ENCODE measurements at regions not wholly inside any gene's neighbourhood (a gene's known extent, or its start where the extent isn't known, plus 50 kb on each side); places are given as distances from the start of the nearest gene placed in this dataset.

GRCh38 chr13:56923626-56924140 is 217.0 kb upstream of the PRR20A start:
- H3K4me3 ChIP-seq (ENCODE audit: low read length) = no peak overlapping the region
- TF ChIP-seq CTCF (IDR thresholded peaks at IDR 0.05; ENCODE audit: low read depth, low read length, poor library complexity, severe bottlenecking) (no peak), EZH2phosphoT487 (IDR thresholded peaks at IDR 0.05; ENCODE audit: borderline replicate concordance, low read length) (no peak)
- no peaks in the 10 kb centered on the region for H3K9me3 ChIP-seq (ENCODE audit: control insufficient read depth, insufficient read depth, low read length)
- no peak overlapping the region for H3K27ac ChIP-seq (ENCODE audit: low read depth, low read length)
- H3K9me2 ChIP-seq (replicated peaks; ENCODE audit: control insufficient read depth, low read length) = no peaks in the 10 kb centered on the region
- no peaks in the 10 kb centered on the region for H3K36me3 ChIP-seq (ENCODE audit: control insufficient read depth, low read length)
- H3K27me3 ChIP-seq (ENCODE audit: control insufficient read depth, low read length) = no peaks in the 10 kb centered on the region
- H3K4me2 ChIP-seq (ENCODE audit: low read length) = no peak overlapping the region
- H3K4me1 ChIP-seq (ENCODE audit: control insufficient read depth, low read length) = no peaks in the 10 kb centered on the region
- no peaks in the 10 kb centered on the region for H3F3A ChIP-seq (ENCODE audit: control insufficient read depth, insufficient read depth)
- H3K79me2 ChIP-seq (ENCODE audit: control insufficient read depth, low read length) = no peaks in the 10 kb centered on the region
- no peaks in the 10 kb centered on the region for H4K20me1 ChIP-seq (ENCODE audit: control insufficient read depth, insufficient read depth, low read depth, low read length)

GRCh38 chr13:56924401-56924800 is 216.3 kb upstream of the PRR20A start:
- no peaks in the 10 kb centered on the region for H3K36me3 ChIP-seq (ENCODE audit: control insufficient read depth, low read length)
- no peak overlapping the region for H3K4me2 ChIP-seq (ENCODE audit: low read length)
- no peak for TF ChIP-seq EZH2phosphoT487 (IDR thresholded peaks at IDR 0.05; ENCODE audit: borderline replicate concordance, low read length)
- TF ChIP-seq CTCF (IDR thresholded peaks at IDR 0.05; ENCODE audit: low read depth, low read length, poor library complexity, severe bottlenecking) = no peak
- no peaks in the 10 kb centered on the region for H3K9me2 ChIP-seq (replicated peaks; ENCODE audit: control insufficient read depth, low read length)
- no peaks in the 10 kb centered on the region for H3K79me2 ChIP-seq (ENCODE audit: control insufficient read depth, low read length)
- H3K4me3 ChIP-seq (ENCODE audit: low read length) = no peak overlapping the region
- no peaks in the 10 kb centered on the region for H3F3A ChIP-seq (ENCODE audit: control insufficient read depth, insufficient read depth)
- no peaks in the 10 kb centered on the region for H3K4me1 ChIP-seq (ENCODE audit: control insufficient read depth, low read length)
- no peak overlapping the region for H3K27ac ChIP-seq (ENCODE audit: low read depth, low read length)
- H3K9me3 ChIP-seq (ENCODE audit: control insufficient read depth, insufficient read depth, low read length) = no peaks in the 10 kb centered on the region
- no peaks in the 10 kb centered on the region for H3K27me3 ChIP-seq (ENCODE audit: control insufficient read depth, low read length)
- H4K20me1 ChIP-seq (ENCODE audit: control insufficient read depth, insufficient read depth, low read depth, low read length) = no peaks in the 10 kb centered on the region

GRCh38 chr13:56932104-56932503 is 208.6 kb upstream of the PRR20A start:
- no peaks in the 10 kb centered on the region for H3K9me2 ChIP-seq (replicated peaks; ENCODE audit: control insufficient read depth, low read length)
- no peak overlapping the region for H3K4me2 ChIP-seq (ENCODE audit: low read length)
- TF ChIP-seq CTCF (IDR thresholded peaks at IDR 0.05; ENCODE audit: low read depth, low read length, poor library complexity, severe bottlenecking) (no peak), EZH2phosphoT487 (IDR thresholded peaks at IDR 0.05; ENCODE audit: borderline replicate concordance, low read length) (no peak)
- no peaks in the 10 kb centered on the region for H4K20me1 ChIP-seq (ENCODE audit: control insufficient read depth, insufficient read depth, low read depth, low read length)
- no peaks in the 10 kb centered on the region for H3K27me3 ChIP-seq (ENCODE audit: control insufficient read depth, low read length)
- H3K79me2 ChIP-seq (ENCODE audit: control insufficient read depth, low read length) = no peaks in the 10 kb centered on the region
- H3F3A ChIP-seq (ENCODE audit: control insufficient read depth, insufficient read depth) = no peaks in the 10 kb centered on the region
- H3K9me3 ChIP-seq (ENCODE audit: control insufficient read depth, insufficient read depth, low read length) = peaks cover 3% of the 10 kb centered on the region; the same call in 1 of the 2 replicates
- H3K36me3 ChIP-seq (ENCODE audit: control insufficient read depth, low read length) = no peaks in the 10 kb centered on the region
- no peak overlapping the region for H3K4me3 ChIP-seq (ENCODE audit: low read length)
- no peaks in the 10 kb centered on the region for H3K4me1 ChIP-seq (ENCODE audit: control insufficient read depth, low read length)
- no peak overlapping the region for H3K27ac ChIP-seq (ENCODE audit: low read depth, low read length)
